Prostate gland (tissue), 2 donors: ENCODE measurements at regions not wholly inside any gene's neighbourhood (a gene's known extent, or its start where the extent isn't known, plus 50 kb on each side); places are given as distances from the start of the nearest gene placed in this dataset.
"Not testable (repeated sequence)": the region's sequence is repeated elsewhere in the genome, so short reads cannot be mapped to it uniquely, and the experiment has no call there.

Experiments used
- DNase-seq: peaks from one replicate; pipeline ENCODE4 v3.0.0-alpha.2; 2019; ENCODE audit warnings: low spot score
- H3K27ac ChIP-seq, 2 donors: fragments of 200-600 bp; sonication (generic); 2 replicates each; pipeline ENCODE4 v1.5.1; 2017 to 2019
- H3K27me3 ChIP-seq: fragments of 200-600 bp; sonication (generic); replicated peaks from 2 replicates; pipeline ENCODE4 v1.5.1; 2019; ENCODE audit not compliant: insufficient read depth
- H3K36me3 ChIP-seq, 2 donors: fragments of 200-600 bp; sonication (generic); 1 replicate in 1 of 2; 2 replicates in 1 of 2; pipeline versions ENCODE4 v1.5.1 to v1.8.1; 2017 to 2019
- H3K4me1 ChIP-seq: fragments of 200-600 bp; sonication (generic); replicated peaks from 2 replicates; pipeline ENCODE4 v1.5.1; 2019
- H3K4me3 ChIP-seq, 2 donors: fragments of 200-600 bp; sonication (generic); 2 replicates each; pipeline ENCODE4 v1.5.1; 2017 to 2019
- H3K9me3 ChIP-seq: fragments of 200-600 bp; sonication (generic); 2 replicates; pipeline ENCODE4 v1.5.1; 2017
- CTCF ChIP-seq, 4 experiments: fragments of 200-600 bp in 2 of 4; fragments of 450-650 bp in 2 of 4; sonication (generic) in 2 of 4; IDR thresholded peaks; 1 replicate in 3 of 4; 2 replicates in 1 of 4; pipeline ENCODE4 v1.5.1; 2016 to 2019; ENCODE audit warnings: antibody characterized with exemption in 4 of 4, mild to moderate bottlenecking in 2 of 4, moderate library complexity in 2 of 4
- POLR2A ChIP-seq: fragments of 450-650 bp; IDR thresholded peaks from one replicate; pipeline ENCODE4 v1.6.1; 2016; ENCODE audit warnings: antibody characterized with exemption, mild to moderate bottlenecking
- POLR2AphosphoS5 ChIP-seq: sonication (generic); formaldehyde crosslinking; IDR thresholded peaks from one replicate; pipeline ENCODE4 v1.6.1; 2017; ENCODE audit warnings: antibody characterized with exemption
- WGBS: methylation state at CpG from one replicate; pipeline ENCODE4 v1.1.5; 2018; 5-methylcytosine and 5-hydroxymethylcytosine counted together
- intact Hi-C: fragments of 100-400 bp; cut with DNase I; formaldehyde crosslinking; loops from one replicate; pipeline ENCODE4 v1.14.2; 2022

GRCh38 chr2:4110273-4110672 lies 406.9 kb downstream of the DCDC2C start:
- no peaks in the 10 kb centered on the region for H3K27me3 ChIP-seq
- no peak for DNase-seq
- no peaks in the 10 kb centered on the region for H3K36me3 ChIP-seq
- intact Hi-C loops = no loop called here
- H3K4me3 ChIP-seq = no peak overlapping the region
- no peak overlapping the region for H3K27ac ChIP-seq
- TF ChIP-seq CTCF (IDR thresholded peaks at IDR 0.05) (no peak), POLR2AphosphoS5 (no peak)
- H3K4me1 ChIP-seq = no peaks in the 10 kb centered on the region
- H3K9me3 ChIP-seq = no peaks in the 10 kb centered on the region
- whole genome bisulfite sequencing = 88% methylated on average over 4 of the region's 4 CpGs

- H3K4me1 ChIP-seq, H3K27me3 ChIP-seq, H3K27ac ChIP-seq, H3K36me3 ChIP-seq, H3K9me3 ChIP-seq, intact Hi-C loops, H3K4me3 ChIP-seq, DNase-seq: not testable (repeated sequence)
- WGBS = 94% methylated on average over 3 of the region's 3 CpGs
Observed at GRCh38 chr2:4115435-4115834, 412.1 kb downstream of the DCDC2C start.

DNA sequence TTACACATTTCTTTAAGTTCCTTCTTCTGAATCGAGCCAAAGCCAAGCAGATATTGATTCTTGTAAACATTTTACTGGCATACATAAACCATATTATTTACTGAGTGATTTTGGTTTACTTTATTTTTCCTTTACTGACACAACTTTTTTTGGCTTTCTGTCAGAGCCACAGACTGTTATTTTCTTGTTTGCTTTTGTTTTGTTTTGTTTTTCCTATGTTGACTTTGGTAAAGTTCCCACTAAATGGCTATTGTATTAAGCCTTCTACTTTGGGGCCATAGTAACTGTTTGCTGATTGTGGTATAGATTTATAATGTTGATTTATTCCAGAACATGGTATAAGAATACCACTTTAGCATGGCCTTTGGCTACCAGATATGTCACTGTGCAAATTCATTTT lies 419.4 kb downstream of the DCDC2C start:
- 26% methylated on average over 1 of the region's 1 CpG for WGBS

GRCh38 chr2:4130651-4131050 lies 427.3 kb downstream of the DCDC2C start:
- intact Hi-C loops = no loop called here

More for the DNA sequence above, 419.4 kb downstream of the DCDC2C start:
- no peaks in the 10 kb centered on the region for H3K9me3 ChIP-seq
- H3K4me3 ChIP-seq = no peak overlapping the region
- H3K27me3 ChIP-seq = no peaks in the 10 kb centered on the region
- no peaks in the 10 kb centered on the region for H3K4me1 ChIP-seq
- no peaks in the 10 kb centered on the region for H3K36me3 ChIP-seq
- intact Hi-C loops = no loop called here
- no peak overlapping the region for H3K27ac ChIP-seq
- no peak for DNase-seq
- no peak for TF ChIP-seq POLR2AphosphoS5
- TF ChIP-seq POLR2A = no peak
- no peak for TF ChIP-seq CTCF (IDR thresholded peaks at IDR 0.05)

DNA sequence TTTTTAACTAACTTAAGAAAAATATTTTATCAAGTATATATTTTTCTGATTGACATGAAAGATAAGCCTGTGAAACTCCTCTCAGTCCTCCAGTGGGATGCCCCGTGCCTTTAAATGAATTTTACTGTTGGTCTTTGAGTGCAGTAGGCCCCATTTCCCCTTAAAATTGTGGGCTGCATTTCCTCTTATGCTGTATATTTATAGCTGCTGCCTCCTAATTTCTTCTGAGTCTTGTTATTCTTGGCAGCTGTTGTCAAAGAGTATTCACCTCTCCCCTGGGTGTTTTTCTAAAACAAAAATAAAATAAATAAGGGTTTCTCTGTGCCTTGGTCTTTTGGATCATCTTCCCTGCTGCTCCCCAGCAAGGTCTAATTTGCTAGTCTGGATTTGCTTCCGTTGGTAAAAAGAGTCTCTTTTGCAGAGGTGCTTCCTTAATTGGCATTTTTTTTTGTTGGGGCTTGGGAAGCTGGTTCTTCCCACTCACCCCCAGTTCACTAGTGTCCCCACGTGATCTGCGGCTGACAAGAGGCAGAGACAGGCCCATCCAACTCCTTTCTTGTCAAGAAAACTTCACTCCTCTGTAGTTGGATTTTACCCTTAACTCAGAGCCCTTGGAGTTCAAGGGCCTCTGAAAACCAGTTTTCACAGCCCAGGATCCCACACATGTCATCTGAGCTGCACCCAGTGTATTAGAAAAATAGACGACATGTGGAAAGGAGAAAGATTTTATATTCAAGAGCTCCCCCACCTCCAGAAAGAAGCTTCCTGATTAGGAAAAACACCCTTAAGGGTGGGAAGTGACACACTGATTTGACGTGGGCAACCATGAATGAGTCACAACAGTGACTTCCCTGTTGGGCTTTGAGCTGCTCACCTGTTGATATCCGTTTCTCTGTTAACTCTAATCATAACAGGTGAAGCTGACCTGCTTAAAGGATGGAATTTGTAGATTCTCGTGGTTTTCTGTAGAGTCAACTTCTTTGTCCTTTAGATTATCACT lies 431.5 kb downstream of the DCDC2C start:
- intact Hi-C loops = no loop called here
- Histone ChIP-seq H3K9me3 (no peaks in the 10 kb centered on the region), H3K36me3 (no peaks in the 10 kb centered on the region), H3K27me3 (no peaks in the 10 kb centered on the region), H3K4me1 (peaks cover 4% of the 10 kb centered on the region), H3K27ac (no peak overlapping the region), H3K4me3 (no peak overlapping the region)
- TF ChIP-seq POLR2AphosphoS5 (no peak), POLR2A (no peak), CTCF (IDR thresholded peaks at IDR 0.05) (no peak)
- DNase-seq = no peak
- WGBS = 74% methylated on average over 8 of the region's 8 CpGs

More at GRCh38 chr2:4130651-4131050, 427.3 kb downstream of the DCDC2C start:
- no peaks in the 10 kb centered on the region for H3K9me3 ChIP-seq
- no peak for DNase-seq
- no peak overlapping the region for H3K4me3 ChIP-seq
- no peaks in the 10 kb centered on the region for H3K4me1 ChIP-seq
- no peak overlapping the region for H3K27ac ChIP-seq
- WGBS = 100% methylated on average over 1 of the region's 1 CpG
- no peaks in the 10 kb centered on the region for H3K36me3 ChIP-seq
- H3K27me3 ChIP-seq = no peaks in the 10 kb centered on the region
- no peak for TF ChIP-seq POLR2A

GRCh38 chr2:4135765-4136164 lies 432.4 kb downstream of the DCDC2C start:
- Histone ChIP-seq H3K9me3 (no peaks in the 10 kb centered on the region), H3K27me3 (no peaks in the 10 kb centered on the region), H3K36me3 (no peaks in the 10 kb centered on the region), H3K4me1 (peaks cover 4% of the 10 kb centered on the region), H3K4me3 (no peak overlapping the region), H3K27ac (no peak overlapping the region)
- intact Hi-C loops = no loop called here
- TF ChIP-seq POLR2AphosphoS5 (no peak), POLR2A (no peak), CTCF (IDR thresholded peaks at IDR 0.05) (no peak)
- DNase-seq = no peak
- WGBS = 72% methylated on average over 14 of the region's 14 CpGs
